NCI-H526 (cell line): ENCODE measurements at regions not wholly inside any gene's neighbourhood (a gene's known extent, or its start where the extent isn't known, plus 50 kb on each side); places are given as distances from the start of the nearest gene placed in this dataset.

Experiments
- DNase-seq, 2 experiments: peaks; one replicate each; lab custom pipeline; 2025; lab: John Stamatoyannopoulos, UW

DNA sequence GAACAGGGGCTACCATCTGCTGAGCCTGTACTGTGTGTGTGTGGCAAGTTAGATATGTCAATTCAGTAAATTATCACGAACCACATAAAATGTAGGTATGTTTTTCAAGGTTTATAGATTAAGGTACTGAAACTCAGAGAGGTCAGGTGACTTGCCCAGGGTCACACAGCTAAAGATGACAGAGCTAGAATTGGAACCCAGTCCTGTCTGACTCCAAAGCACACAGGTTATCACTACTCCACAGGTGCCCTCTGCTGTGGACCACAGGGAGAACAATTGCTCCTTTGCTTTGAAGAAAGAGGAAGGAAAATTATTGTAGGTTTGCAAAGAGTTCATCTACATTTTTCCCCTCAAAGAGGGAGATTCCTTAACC is 229.7 kb upstream of the AGAP1 start:
- no peak for DNase-seq

DNA sequence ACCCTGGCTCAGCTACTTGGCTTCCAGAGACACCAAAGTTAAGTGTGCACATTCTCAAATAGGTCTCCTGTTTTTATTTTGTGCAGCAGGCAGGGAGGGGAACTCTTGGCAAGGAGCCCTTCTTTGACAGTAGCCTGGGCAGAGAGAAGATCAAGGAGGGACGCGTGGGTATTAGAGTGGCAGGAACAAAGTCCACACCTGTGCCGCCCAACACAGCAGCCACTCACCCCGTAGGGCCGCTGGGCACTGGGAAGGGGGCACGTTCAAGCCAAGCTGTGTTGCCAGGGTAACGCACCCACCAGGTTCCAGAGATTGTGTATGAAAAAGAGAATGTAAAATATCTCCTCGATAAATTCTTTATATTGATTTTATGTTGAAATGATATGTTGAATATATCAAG is 229.3 kb upstream of the AGAP1 start:
- DNase-seq: no peak

DNA sequence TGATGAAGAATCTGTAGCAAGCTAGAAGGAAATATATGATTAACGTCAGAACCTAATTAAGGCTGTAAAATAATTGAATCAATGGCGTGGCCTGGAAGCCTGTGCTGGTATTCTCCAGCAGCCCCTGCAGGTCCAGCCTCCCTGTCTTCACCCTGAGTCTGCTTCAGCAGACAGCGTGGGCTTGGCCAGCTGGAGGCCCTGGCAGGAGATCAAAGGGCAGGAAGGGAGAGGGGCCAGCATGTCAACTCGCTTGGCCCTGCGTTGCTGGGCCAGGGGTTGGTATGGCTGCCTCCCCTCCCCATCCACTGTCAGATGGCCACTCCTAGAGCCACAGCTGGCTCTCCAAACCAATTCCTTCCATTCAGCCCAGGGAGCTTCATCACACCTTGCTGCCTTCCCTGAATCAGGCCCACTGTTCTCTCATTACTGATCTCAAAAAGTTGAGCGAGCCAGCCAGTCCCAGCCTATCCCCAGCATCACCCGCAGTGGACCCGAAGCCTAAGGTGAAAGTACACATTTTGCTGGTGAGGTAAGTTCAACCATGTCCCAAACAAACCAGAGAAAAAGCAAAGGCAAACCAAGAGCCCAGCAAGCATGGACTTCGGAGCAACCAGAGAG is 228.4 kb upstream of the AGAP1 start:
- DNase-seq: no peak

DNA sequence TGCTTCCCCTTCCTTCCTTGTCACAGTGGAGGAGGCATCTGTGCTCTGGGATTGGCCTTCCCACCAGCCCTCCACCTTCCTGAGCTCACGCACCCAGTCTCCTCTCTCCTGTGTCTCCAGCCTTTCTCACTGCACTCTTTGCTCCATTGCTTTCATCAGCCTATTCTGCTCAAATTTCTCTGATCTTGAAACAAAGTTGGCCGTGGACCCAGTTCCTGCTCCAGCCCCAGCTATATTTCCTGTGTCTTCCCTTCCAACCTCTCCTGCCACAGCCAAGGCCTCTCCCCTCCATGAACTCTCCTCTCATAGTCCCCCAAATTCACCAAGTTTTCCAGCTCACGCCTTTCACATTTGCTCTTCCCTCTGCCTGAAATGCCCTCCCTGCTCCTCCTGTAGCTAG is 226.6 kb upstream of the AGAP1 start:
- no peak for DNase-seq

DNA sequence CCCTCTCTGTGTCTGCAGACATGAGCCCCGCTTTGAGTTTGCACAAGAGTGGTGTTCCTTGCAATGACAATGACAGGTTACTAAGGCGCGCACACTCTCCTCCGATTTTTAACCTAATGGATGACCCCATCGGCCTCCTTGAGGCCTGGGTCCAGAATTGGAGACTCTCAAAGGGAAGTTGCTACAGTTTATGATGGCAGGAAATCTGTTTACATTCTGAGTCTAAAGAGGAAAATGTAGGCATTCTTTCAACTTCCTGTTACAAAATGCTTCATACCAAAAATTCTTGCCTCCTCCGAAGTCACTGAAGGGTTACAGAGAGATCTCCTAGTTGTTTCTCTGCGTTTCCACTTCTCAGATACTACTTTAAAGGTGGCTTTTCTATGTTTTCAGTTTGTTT is 225.3 kb upstream of the AGAP1 start:
- DNase-seq: no peak

DNA sequence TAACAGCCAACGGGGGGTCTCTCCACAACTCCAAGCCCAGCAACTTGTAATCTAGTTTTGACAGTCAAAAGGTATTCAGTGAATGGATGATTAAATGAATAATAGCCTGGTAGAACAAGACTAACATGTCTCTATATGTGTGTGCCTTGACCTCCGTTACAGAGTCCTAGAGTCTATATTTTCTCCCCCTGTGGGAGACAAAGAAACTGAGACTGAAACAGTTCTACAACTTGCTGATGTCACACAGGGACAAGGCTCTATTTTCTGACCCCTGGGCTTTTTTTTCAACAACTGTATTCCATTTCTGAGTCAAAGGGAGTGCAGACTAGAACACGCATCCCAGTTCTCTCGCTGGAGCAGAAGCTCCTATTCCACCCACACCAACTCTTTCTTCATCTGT is 223.6 kb upstream of the AGAP1 start:
- DNase-seq: no peak

DNA sequence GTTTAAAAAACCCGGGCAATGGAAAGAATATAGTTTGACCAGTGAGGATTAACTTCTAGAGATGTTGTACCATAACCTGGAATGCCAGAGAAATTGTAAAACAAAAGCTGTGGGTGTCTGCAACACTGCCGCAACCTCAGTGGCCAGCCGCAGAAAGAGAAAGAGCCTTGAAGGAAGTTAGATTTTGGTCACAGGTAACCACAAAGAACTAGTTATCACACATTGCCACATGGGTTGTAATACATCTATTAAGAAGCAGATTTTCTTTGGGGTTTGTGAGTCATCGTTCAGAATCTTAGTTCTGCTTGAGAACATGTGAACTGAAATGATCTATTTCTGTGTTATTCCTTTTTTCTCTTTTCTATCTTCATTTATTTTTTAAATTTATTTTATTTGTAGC is 222.9 kb upstream of the AGAP1 start:
- DNase-seq: no peak

DNA sequence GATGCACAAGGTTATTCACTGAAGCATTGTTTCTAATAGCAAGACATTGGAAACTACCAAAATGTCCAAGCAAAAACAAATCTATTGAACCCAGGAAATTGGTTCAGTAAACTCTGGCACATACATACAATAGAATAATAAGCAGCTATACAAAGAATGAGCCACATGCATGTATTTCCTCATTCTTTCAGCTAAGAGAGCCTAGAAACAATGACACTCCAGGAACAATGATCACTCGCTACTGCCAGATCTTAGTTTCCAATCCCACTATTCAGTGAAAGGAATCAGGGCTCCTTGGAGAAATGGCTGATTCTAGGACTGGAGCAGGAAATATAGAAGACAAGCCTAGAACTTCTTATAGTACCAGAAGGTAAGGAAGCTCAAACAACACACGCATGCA is 221.9 kb upstream of the AGAP1 start:
- no peak for DNase-seq

DNA sequence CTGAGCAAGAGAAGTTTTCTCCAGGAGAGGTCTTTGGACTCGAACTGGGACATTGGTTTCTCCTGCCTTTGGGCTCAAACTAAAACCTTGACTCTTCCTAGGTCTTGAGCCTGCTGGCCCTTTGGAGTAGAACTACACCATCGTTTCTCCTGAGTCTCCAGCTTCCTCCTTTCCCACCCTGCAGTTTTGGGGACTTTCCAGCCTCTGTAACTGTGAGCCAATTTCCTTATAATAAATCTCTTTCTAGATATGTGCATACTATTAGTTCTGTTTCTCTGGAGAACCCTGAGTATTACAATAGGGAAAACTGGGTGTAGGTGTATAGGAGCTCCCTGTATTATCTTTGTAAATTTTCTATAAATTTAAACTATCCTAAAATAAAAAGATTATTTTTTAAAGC is 219.8 kb upstream of the AGAP1 start:
- DNase-seq: no peak

DNA sequence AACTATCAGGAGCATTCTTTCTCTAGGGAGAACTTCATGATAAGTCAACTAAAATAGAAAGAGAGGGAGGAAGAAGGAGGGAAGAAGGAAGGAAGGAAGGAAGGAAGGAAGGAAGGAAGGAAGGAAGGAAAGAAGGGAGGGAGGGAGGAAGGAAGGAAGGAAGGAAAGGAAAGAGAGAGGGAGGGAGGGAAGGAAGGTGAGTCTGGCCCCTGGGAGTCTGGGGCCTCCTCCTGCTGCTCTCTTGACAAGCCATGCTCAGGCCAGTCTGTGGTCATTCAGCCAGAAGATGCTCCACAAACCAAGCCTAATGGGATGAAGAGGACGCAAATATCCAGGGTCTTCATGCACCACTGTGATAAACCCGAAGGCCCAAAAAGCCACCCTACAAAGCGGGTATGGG is 216.4 kb upstream of the AGAP1 start:
- no peak for DNase-seq

DNA sequence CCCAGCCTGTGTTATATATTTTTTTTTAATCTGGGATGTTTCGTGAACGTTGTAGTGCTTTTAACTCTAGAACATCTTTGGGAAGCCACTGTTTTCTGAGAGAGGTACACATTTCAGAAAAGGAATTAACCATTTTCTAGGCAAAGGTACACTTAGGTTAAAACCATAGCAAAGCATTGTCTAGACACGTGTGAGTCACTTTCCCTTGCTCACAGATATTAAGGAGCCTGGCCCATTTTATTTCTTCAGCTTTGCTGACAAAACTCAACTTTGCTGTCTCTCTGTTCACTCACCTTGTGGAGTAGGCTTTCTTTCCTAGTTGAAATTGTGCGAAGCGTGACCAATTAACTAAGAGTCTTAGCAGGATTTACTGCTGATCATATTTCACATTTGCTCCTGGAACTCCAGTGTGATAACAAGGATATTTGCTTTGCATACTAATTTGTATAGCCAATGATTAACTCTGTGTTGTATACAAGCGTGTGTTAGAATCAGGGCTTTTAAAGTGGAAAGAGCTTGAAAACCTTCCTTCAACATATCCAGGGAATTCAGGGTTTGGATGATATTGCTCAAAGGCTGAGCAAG is 215.0 kb upstream of the AGAP1 start:
- DNase-seq: peak; percentile 72 to 83

DNA sequence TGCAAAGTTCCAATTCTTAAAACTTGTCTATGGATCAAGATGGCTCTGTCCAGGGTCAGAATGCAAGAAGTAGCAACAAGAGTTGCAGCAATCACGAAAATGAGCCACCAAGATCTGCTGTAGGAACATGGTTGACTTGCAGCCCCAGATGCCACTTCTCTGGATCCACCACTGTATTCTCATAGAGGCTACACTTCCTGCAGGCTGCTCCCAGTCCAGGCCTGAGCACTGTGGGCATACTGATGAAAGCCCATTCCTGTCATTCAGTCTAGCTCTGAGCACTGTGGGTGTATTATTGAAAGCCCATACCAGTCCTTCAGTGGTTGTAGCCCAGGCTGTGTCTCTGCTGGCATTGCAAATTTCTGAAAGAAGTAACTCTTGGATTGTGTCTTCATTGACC is 213.9 kb upstream of the AGAP1 start:
- no peak for DNase-seq

DNA sequence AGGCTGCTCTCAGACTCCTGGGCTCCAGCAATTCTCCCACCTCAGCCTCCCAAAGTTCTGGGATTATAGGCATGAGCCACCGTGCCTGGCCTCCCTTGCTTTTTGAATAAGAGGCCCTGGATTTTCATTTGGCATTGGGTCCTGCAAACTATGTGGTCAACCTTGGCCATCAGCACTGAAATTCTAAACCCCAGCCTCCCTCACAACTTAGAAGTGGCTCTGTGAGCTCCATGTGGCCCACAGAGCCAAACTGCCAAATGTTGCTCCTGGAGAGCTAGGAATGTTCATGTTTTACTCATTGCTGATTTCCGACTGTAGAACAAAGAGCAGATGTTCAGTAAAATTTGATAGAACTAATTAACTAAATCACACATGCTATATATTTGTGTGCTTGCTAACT is 210.6 kb upstream of the AGAP1 start:
- DNase-seq: no peak

DNA sequence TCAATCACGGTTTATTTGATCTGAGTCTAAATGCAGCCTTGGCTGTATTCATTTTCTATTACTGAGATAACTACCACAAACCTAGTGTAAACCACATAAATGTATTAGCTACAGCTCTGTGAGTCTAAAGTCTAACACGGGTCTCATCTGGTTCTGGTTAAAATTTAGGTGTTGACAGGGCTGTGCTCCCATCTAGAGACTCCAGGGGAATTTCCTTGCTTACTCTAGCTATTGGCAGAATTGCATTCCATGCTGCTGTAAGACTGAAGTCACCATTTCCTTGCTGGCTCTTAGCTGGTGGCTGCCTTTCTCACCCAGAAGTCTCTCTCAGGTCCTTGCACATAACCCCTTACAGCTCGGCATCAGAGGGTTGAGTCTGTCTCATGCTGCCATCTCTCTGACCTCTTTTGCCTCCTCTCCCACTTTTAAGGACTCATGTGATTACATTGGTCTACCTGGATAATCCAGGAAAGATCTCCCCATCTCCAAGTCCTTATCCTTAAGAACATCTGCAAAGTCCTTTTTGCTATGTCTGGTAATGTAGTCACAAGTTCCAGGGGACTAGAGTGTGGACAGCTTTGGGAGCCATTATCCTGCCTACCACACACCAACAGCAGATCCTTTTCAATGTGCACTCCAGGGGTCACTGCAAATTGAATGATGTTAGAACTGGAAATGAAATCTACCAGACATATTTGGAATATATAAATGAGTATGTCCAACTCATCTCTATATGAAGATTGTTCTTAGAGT is 207.0 kb upstream of the AGAP1 start:
- no peak for DNase-seq

DNA sequence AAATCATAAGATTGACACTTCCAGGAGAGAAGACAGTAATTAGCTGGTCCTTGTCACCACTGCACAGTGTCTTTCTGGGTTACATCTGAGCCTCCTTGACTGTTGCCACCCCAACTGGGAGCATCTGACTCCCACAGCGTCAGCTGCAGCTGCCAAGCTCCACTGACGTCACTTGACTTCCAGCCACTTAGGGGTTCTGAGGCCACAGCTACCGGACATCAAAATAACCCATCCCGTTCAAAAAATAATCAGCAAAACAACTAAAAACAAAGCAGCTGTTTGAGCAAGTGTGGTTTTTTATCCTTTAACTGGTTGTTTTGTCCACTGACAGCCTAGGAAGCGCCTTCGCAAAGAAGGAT is 206.5 kb upstream of the AGAP1 start:
- DNase-seq: no peak

DNA sequence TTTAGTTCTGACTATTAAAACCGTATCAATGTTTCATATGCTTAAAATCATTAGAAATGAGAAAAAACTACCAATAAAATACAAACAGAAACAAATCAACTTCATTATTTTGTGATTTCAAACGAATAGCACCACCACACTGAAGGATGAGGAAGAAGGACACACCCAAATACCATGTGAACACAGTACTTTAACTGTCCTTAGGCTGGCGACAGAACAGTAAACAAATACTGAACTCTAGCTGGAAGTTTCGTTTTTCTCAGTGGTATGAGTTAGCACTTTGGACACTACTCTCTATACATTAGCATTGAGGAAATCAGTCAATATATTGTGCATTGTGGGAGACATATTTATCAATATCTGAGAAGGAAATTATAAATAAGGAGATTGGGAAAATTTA is 202.4 kb upstream of the AGAP1 start:
- DNase-seq: no peak

DNA sequence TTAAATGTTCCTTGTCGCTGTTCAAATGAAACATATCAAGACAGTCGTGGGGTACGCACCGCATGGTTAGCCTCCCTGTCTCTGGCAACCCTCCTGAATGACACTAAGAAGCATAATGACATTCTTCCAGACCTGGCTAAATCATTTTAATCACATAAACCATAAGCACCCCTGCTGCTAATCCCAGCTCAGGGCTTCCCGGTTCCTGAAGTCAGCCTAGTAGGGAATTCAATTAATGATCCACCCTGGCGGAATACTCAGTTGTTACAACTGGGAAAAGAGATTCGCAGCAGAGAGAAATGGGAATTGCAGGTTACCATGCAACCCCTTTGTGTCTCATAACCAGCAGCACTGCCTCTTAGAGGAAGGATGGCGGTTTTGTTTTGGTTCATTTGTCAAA is 200.8 kb upstream of the AGAP1 start:
- DNase-seq: no peak

DNA sequence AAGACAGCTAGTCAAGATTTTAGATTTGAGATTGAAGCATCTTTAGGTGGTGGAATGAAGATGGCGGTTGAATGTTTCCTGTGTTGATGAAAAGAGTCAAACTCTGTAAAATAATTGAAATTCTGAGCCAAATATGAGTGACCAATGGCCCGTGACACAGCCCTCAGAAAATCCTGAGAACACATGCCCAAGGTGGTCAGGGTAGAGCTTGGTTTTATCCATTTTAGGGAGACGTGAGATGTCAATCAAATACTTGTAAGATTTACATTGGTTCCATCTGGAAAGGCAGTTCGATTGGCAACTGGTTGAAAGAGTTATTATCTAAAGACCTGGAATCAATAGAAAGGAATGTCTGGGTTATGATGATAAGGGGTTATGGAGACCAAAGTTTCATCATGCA is 198.0 kb upstream of the AGAP1 start:
- no peak for DNase-seq

DNA sequence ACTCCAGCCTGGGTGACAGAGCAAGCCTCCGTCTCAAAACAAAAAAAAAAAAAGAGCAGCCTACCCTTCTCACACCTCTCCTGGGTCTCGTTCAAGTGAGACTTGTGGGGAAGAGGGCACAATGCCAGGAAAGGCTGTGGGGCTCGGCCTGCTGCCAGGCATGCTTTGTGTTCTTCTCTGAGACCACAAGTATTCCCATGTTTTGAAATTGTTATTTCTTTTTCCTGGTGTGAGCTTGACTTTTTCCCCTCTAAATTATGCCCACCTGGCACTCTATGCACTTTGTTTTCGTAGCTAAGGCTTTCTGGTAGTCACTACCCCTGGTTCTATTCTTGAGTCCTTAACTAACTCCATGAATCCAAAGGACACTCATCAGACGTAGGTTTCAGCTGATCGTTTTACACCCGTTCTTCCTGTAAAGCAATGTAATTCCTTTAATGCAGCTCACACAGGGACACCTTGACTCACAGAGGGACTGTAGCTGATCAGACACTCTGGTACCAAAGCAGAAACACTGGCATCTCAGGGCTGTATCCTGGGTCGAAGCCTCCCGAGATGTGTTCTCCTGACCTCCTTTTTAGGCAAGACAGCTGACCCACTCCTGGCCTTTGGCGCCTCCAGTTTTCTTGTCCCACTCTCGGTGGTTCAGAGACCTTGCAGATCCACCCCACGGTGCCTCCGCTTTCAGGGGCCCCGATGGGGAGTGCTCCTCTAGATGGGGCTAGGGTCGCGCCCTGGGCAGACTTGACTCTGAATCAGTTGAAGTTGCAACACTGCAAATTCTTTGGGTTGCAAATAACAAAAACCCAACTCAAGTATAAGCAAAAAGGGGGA is 193.3 kb upstream of the AGAP1 start:
- no peak for DNase-seq

DNA sequence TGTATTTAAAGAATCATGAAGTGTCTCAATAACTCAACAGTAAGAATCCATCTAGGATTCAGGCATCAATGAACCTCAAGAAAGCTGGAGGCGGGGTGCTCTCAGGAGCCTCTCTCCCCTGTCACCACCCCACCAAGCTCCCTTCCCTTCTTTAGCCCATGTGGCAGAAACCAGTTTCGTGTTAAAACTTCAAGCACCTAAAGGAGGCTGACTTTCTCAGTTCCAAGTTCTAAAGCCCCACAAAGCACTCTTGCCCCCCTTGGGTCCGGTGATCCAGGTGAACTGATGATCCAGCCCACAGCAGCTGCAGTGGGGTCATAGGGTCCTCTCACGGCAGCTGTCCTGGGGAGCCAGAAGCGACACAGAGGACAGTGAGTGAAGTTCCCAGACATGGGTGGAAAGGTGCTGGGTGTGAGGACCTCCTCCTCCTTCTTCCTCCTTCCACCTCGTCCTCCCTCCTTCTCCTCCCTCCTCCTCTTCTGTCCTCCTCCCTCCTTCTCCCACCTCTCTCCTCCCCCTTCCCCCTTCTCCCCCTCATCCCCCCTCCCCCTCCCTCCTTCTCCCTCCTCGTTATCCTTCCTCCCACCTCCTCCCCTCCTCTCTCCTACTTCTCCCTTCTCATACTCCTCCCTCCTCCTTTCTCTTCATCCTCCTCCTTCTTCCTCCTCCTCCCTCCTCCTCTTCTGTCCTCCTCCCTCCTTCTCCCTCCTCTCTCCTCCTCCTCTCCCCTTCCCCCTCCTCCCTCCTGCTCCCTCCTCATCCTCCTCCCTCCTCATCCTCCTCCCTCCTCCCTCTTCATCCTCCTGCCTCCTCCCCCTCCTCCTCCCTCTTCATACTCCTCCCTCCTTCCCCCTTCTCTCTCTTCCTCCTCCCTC is 192.4 kb upstream of the AGAP1 start:
- DNase-seq: no peak

DNA sequence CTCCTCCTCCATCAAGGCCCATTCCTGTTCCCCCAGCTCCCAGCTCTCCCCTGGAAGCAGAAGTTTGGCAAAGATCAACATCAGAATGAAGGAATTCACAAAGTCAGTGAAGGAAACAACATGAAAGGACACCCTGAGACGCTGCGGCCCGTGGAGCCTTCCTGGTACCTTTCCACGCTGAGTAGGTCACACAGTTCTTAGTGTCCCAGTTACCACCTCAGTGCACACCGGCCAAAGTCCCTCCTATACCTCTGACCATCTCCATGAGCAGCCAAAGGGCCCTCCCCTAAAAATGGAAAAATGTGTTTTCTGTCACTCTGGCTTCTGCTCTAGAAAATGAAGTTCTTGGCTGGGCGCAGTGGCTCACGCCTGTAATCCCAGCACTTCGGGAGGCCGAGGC is 191.6 kb upstream of the AGAP1 start:
- no peak for DNase-seq
